ENCODE measurements at regions not wholly inside any gene's neighbourhood (a gene's known extent, or its start where the extent isn't known, plus 50 kb on each side); places are given as distances from the start of the nearest gene placed in this dataset.

DNA sequence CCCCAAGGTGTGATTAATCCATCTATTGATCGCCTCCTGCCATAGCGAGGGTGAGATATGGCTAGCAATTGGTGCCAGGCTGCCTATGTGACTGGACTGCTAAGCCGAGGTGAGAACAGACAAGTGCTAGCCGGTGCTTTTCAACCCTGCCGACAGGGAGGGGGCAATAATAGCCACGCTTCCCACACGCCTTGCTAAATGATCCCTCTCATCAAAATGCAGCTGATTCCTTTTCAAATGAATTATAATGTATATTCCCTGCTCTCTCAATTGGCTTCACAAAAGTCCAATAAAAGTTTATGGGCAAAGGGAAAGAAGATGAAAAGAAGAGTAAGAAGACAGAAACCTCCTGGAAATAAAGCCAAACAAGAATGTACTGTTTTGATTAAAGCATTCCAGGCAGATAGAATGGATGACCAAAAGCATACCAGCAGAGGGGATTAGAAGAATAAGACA is 235.6 kb downstream of the ICOS start:
- no peaks in the 10 kb centered on the region for H3K27me3 Mint-ChIP-seq
- H3K36me3 Mint-ChIP-seq (ENCODE audit: low read depth) = no peaks in the 10 kb centered on the region
- no peak for ATAC-seq
- H3K27ac Mint-ChIP-seq = no peak overlapping the region
- no peak for DNase-seq
- H3K4me1 Mint-ChIP-seq = peaks cover 2% of the 10 kb centered on the region
- no peaks in the 10 kb centered on the region for H3K9me3 ChIP-seq (ENCODE audit: control insufficient read depth, low read length, poor library complexity, severe bottlenecking)
- H3K4me3 Mint-ChIP-seq = no peak overlapping the region

DNA sequence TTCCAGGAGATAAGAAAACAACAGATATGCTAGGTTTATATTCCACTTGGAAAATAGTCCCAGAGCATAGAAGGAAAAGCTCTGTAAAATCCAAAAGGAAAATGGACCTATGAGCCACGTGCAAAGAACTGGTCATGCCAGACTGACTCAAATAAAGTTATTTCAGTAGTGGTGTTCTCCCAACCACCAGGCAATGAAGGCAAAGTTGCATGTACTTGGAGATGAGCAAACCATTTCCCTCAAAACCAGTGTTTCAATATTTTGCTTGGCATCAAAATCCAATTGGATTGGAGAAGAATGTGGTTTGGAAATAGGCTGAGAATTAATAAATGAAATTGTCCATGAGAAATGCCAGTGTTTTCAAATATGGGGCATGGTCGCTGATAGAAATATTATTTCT is 237.5 kb downstream of the ICOS start:
- H3K36me3 Mint-ChIP-seq (ENCODE audit: low read depth) = no peaks in the 10 kb centered on the region
- ATAC-seq (no peak), DNase-seq (no peak)
- H3K27ac Mint-ChIP-seq = no peak overlapping the region
- H3K9me3 ChIP-seq (ENCODE audit: control insufficient read depth, low read length, poor library complexity, severe bottlenecking) = no peaks in the 10 kb centered on the region
- H3K27me3 Mint-ChIP-seq = peaks cover 8% of the 10 kb centered on the region
- H3K4me1 Mint-ChIP-seq = peaks cover 8% of the 10 kb centered on the region
- no peak overlapping the region for H3K4me3 Mint-ChIP-seq

DNA sequence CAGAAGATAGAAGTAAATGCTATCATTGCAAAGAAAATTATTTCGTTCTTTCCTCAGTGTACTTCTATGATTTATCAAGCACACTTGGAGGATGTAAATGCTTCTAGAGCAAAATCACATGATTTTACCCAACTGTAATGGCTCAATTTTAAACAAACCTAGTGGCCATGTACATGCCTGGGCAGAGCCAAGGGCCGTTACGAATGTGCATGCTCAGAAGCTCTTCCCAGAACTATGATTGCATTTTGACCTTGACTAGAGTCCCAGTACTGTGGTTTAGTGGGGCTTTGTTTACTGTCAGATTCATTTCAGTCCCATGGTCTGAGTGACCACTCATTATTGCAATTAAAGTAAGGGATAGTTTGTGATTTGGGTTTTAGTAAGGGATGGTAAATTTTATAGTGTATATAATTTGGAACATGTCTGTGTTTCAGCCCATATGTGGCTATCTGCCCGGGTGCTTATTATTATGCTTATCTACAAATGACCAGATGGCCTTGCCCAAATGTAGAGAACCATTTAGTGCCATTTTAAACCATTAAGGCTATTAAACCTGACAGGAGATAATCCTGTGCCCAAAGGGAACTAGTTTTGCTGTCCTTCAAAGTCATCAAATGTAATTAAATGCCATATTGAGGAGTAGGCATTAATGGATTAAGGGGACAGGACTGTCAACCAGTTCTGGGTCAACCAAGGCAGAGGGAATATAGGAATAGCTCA is 239.1 kb downstream of the ICOS start:
- H3K27me3 Mint-ChIP-seq = peaks cover 25% of the 10 kb centered on the region
- no peak overlapping the region for H3K4me3 Mint-ChIP-seq
- no peaks in the 10 kb centered on the region for H3K36me3 Mint-ChIP-seq (ENCODE audit: low read depth)
- no peak for ATAC-seq
- peaks cover 8% of the 10 kb centered on the region for H3K4me1 Mint-ChIP-seq
- no peaks in the 10 kb centered on the region for H3K9me3 ChIP-seq (ENCODE audit: control insufficient read depth, low read length, poor library complexity, severe bottlenecking)
- DNase-seq = no peak
- no peak overlapping the region for H3K27ac Mint-ChIP-seq

DNA sequence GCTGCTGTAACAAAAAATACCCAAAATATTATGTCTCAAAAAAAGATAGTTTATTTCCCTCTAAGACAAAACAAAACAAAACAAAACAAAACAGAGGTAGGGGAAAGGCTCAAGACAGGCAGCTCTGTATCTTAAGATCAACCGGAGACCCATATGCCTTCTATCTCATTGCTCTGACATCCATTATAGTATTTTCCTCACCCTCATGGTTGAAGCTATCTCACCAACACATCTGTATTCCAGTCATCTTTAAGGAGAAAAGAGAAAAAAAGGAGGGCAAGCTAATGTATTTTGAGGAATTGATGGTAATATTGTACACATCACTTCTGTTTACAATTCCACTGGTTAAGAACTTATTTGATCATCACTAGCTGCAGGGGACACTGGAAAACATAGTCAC is 239.7 kb downstream of the ICOS start:
- Mint-ChIP-seq H3K4me3 (no peak overlapping the region), H3K36me3 (ENCODE audit: low read depth) (no peaks in the 10 kb centered on the region), H3K4me1 (peaks cover 8% of the 10 kb centered on the region), H3K27ac (no peak overlapping the region), H3K27me3 (peaks cover 26% of the 10 kb centered on the region)
- no peak for ATAC-seq
- H3K9me3 ChIP-seq (ENCODE audit: control insufficient read depth, low read length, poor library complexity, severe bottlenecking) = no peaks in the 10 kb centered on the region
- DNase-seq = no peak

DNA sequence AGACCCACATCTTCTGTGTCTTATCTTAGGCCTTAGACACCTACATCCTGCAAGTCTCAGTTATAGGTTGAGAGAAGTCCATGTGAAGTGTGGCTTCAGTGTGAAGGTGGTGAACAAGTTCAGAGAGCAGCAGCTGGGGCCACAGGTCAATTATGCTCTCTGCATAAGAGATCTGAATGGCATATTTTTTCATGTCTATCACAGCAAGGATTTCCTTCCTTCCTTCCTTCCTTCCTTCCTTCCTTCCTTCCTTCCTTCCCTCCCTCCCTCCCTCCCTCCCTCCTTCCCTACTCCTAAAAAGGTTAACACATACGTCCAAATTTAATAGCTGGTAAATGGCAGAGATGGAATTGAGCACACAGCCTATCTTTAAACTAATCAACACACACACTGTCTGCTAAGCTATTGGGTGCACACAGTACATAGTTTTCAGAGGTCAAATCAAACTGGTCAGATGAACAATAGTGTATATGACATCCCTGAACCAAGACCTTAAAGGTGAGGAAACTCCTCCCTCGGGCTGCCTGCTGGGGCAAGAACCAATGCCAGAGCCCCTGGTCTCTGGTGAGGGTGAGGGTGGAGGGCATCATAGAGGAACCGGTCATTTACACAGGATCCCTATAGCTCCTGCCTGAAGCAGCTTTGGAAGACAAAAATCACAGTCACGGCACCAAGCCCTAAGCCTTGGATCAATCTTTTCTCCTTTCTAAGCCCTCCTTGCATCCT is 240.9 kb downstream of the ICOS start:
- ATAC-seq (peak; percentile 41), DNase-seq (no peak)
- Mint-ChIP-seq H3K4me1 (peaks cover 8% of the 10 kb centered on the region), H3K4me3 (no peak overlapping the region), H3K27me3 (peaks cover 26% of the 10 kb centered on the region), H3K36me3 (ENCODE audit: low read depth) (no peaks in the 10 kb centered on the region), H3K27ac (no peak overlapping the region)
- no peaks in the 10 kb centered on the region for H3K9me3 ChIP-seq (ENCODE audit: control insufficient read depth, low read length, poor library complexity, severe bottlenecking)

DNA sequence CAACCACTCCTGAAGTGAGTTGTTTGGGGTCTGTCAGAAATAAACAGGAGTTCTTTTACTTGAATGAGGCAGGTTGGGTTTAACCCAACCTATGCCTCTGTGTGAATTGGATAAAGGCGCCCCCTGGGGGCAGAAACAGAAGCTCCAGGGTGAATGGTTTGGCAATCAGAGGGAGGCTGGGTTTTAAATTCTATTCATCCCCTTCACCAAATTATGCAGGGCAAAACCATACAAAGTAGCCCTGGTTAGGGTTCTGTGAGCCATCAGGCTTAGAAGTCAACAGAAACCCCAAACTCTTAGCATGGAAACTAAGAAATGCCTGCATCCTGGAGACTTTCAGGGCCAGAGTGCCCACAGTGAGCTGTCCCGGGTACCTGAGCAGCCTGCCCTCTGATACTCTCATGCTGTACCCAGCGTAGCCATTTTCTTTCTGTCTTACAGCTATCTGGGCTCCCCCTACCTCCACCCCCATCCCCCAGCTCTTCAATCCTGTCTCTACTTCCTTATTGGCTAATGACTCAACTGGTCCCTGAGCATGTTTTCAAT is 241.5 kb downstream of the ICOS start:
- DNase-seq = peak; percentile 38 to 60 (median 45)
- peaks cover 26% of the 10 kb centered on the region for H3K27me3 Mint-ChIP-seq
- no peaks in the 10 kb centered on the region for H3K9me3 ChIP-seq (ENCODE audit: control insufficient read depth, low read length, poor library complexity, severe bottlenecking)
- no peaks in the 10 kb centered on the region for H3K36me3 Mint-ChIP-seq (ENCODE audit: low read depth)
- no peak overlapping the region for H3K4me3 Mint-ChIP-seq
- no peak overlapping the region for H3K27ac Mint-ChIP-seq
- ATAC-seq = peak; percentile 77
- H3K4me1 Mint-ChIP-seq = peaks cover 8% of the 10 kb centered on the region

DNA sequence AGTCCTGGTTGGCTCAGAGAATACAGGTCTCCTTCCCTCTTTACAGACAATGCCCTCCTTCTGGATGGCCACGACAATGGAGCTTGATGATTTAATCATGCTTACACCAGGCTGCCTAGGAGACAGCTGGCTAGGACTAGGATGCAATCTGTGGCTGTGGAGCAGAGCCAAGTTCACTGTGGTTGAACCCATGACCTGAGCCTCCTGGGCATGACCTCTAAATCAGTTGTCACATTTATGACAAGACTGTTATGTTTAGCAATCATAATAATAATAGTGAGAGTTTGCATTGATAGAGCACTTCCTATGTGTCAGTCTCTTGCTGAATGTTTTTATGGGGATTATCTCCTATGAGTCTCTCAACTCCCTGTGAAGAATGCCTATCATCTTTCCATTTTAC is 244.1 kb downstream of the ICOS start:
- Mint-ChIP-seq H3K4me3 (no peak overlapping the region), H3K27ac (no peak overlapping the region), H3K27me3 (peaks cover 33% of the 10 kb centered on the region), H3K36me3 (ENCODE audit: low read depth) (no peaks in the 10 kb centered on the region), H3K4me1 (peaks cover 11% of the 10 kb centered on the region)
- no peaks in the 10 kb centered on the region for H3K9me3 ChIP-seq (ENCODE audit: control insufficient read depth, low read length, poor library complexity, severe bottlenecking)
- DNase-seq (no peak), ATAC-seq (no peak)

DNA sequence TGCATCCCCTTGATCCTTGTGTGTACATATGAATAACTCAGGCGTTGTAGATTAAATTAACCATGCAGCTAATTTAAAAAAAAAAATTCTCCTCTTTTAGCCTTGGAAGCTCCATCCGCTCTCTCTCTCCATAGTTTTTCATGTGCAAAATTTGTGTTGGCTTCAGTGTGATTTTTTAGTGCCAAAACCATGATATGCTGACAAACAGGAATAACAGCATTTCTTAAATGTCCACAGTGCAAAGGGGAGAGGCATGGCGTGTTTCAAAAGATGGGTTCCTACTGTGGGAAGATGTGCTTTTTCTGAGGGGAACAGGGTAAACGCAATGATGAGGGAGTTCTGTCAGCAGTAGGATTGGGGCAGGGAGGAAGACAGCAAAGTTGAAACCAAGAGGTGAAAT is 247.0 kb downstream of the ICOS start:
- ATAC-seq (no peak), DNase-seq (no peak)
- H3K36me3 Mint-ChIP-seq (ENCODE audit: low read depth) = no peaks in the 10 kb centered on the region
- H3K9me3 ChIP-seq (ENCODE audit: control insufficient read depth, low read length, poor library complexity, severe bottlenecking) = no peaks in the 10 kb centered on the region
- no peak overlapping the region for H3K27ac Mint-ChIP-seq
- H3K4me1 Mint-ChIP-seq = peaks cover 23% of the 10 kb centered on the region
- H3K27me3 Mint-ChIP-seq = peaks cover 27% of the 10 kb centered on the region
- H3K4me3 Mint-ChIP-seq = no peak overlapping the region

DNA sequence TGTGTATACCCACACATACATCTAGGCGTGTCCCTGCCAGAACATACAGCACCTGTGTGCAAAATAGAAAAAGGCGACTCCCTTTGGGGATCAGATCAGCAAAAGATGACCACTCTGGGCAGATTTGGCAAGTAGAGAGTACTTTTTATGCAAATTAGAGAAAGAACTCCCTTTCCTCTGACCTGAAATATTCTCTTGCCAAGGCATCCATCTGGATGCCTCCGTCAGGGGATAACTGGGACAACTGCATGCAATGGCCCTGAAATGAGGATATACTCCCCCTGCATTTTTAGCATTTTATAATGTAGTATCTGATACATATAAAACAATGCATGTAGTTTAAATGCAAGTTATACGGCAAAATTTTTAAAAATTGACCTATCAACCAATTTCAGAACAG is 247.7 kb downstream of the ICOS start:
- no peak for DNase-seq
- no peaks in the 10 kb centered on the region for H3K36me3 Mint-ChIP-seq (ENCODE audit: low read depth)
- H3K27me3 Mint-ChIP-seq = peaks cover 23% of the 10 kb centered on the region
- H3K4me1 Mint-ChIP-seq = peaks cover 23% of the 10 kb centered on the region
- H3K4me3 Mint-ChIP-seq = no peak overlapping the region
- H3K9me3 ChIP-seq (ENCODE audit: control insufficient read depth, low read length, poor library complexity, severe bottlenecking) = no peaks in the 10 kb centered on the region
- no peak overlapping the region for H3K27ac Mint-ChIP-seq
- no peak for ATAC-seq

DNA sequence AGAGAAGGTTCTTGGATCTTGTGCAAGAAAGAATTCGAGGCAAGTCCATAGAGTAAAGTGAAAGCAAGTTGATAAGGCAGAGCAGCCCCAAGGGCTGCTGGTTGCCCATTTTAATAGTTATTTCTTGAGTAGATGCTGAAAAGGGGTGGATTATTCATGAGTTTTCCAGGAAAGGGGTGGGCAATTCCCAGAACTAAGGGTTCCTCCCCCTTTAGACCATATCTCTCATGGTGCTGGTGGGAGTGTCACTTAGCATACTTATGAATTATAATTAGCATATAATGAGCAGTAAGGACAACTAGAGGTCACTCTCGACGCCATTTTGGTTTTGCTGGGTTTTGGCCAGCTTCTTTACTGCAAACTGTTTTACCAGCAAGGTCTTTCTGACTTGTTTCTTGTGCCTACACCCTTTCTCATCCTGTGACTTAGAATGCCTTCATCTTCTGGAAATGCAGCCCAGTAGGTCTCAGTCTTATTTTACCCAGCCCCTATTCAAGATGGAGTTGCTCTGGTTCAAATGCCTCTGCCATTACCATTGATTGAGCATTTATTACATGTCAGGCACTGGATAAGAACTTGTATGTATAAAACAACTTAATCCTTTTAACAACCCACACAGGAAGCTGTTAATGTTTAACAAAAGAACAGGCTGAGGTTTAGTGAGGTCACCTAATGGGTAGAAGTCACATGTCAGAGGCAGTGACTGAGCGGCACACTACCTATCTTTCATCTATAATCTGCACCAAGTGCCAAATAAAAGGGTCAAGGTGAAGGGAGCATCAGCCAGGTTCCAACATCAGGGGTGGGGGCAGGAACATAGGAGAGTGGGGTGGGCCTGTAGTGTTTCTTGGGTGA is 250.9 kb downstream of the ICOS start:
- ATAC-seq (peak; percentile 61), DNase-seq (no peak)
- Mint-ChIP-seq H3K36me3 (ENCODE audit: low read depth) (no peaks in the 10 kb centered on the region), H3K4me1 (peaks cover 23% of the 10 kb centered on the region), H3K27ac (no peak overlapping the region), H3K4me3 (no peak overlapping the region), H3K27me3 (peaks cover 13% of the 10 kb centered on the region)
- no peaks in the 10 kb centered on the region for H3K9me3 ChIP-seq (ENCODE audit: control insufficient read depth, low read length, poor library complexity, severe bottlenecking)

DNA sequence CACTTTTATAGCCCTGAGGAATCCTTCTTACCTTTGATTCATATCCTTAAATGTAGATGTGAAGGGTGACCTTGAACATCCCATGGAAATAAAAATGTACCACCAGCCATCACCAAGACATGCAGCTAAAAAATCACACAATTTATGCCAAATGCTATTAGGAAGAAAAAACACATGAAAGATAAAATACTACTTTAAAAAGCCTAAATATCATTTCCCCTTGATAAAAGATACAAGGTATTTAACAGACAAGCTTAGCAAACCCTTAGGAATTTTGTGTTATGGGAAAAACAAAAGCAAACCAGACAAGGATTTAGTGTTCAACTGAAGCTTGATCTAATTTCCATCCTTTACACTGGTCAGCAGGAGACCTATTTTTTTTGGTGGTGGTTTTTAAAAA is 255.0 kb downstream of the ICOS start:
- DNase-seq (no peak), ATAC-seq (no peak)
- Mint-ChIP-seq H3K4me1 (peaks cover 17% of the 10 kb centered on the region), H3K27me3 (peaks cover 39% of the 10 kb centered on the region), H3K36me3 (ENCODE audit: low read depth) (no peaks in the 10 kb centered on the region), H3K4me3 (no peak overlapping the region), H3K27ac (peak overlapping the region; percentile 27)
- no peaks in the 10 kb centered on the region for H3K9me3 ChIP-seq (ENCODE audit: control insufficient read depth, low read length, poor library complexity, severe bottlenecking)

DNA sequence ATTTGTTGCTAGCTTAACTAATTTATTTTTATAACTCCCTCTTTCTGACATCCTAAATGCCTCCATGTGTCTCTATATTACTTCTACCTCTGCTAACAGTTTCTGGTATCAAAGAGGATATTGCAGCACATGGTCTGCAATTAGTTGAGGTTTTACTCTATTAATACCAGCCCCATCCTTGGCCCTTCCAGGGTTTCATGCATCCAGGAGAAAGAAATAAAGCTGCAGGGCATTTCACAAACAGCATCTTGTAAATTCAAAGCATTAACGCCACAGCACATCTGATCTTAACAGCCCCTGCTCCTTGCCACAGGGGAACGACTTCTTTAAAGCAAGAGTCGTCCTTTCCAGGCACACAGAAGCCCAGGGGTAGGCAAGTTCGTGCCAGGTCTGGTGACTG is 258.9 kb downstream of the ICOS start:
- H3K36me3 Mint-ChIP-seq (ENCODE audit: low read depth) = peaks cover 2% of the 10 kb centered on the region
- no peaks in the 10 kb centered on the region for H3K9me3 ChIP-seq (ENCODE audit: control insufficient read depth, low read length, poor library complexity, severe bottlenecking)
- no peak for ATAC-seq
- no peaks in the 10 kb centered on the region for H3K4me1 Mint-ChIP-seq
- peaks cover 64% of the 10 kb centered on the region for H3K27me3 Mint-ChIP-seq
- H3K27ac Mint-ChIP-seq = no peak overlapping the region
- no peak overlapping the region for H3K4me3 Mint-ChIP-seq
- no peak for DNase-seq

DNA sequence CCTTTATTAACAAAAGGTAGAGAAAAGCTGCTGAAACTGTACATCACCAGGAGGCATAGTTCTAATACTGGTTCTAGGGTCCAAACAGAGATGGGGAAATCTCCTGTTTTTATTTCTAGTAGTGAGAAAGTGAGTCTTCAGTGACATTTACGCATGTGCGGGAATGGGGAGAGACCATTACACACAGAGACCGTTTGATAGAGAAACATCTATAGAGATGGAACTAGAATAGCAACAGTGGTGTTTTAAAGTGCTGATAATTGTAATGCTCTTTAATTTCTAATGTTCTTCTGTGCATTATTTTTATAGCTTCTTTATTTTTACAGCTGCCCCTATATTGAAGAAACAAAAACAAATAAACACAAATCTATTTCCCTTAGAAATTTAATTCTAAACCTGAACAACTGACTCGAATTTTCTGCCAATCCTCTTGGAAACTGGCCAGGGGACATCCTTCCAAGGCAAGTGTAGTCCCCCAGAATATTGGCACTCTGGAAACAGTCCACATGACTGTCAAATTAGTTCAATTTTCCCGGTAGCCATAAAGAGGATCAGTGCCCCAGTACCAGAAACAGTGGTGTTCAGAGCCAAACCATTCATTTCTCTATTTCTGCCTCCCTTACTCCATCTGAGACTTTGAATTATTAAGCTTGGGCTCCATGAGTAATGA is 260.9 kb downstream of the ICOS start:
- no peak overlapping the region for H3K4me3 Mint-ChIP-seq
- no peak for ATAC-seq
- H3K27ac Mint-ChIP-seq = no peak overlapping the region

More for the DNA sequence above, 260.9 kb downstream of the ICOS start:
- no peak for DNase-seq
- no peaks in the 10 kb centered on the region for H3K9me3 ChIP-seq (ENCODE audit: control insufficient read depth, low read length, poor library complexity, severe bottlenecking)
- H3K4me1 Mint-ChIP-seq = no peaks in the 10 kb centered on the region
- peaks cover 71% of the 10 kb centered on the region for H3K27me3 Mint-ChIP-seq
- peaks cover 2% of the 10 kb centered on the region for H3K36me3 Mint-ChIP-seq (ENCODE audit: low read depth)
